ENCODE measurements at regions not wholly inside any gene's neighbourhood (a gene's known extent, or its start where the extent isn't known, plus 50 kb on each side); places are given as distances from the start of the nearest gene placed in this dataset.

DNA sequence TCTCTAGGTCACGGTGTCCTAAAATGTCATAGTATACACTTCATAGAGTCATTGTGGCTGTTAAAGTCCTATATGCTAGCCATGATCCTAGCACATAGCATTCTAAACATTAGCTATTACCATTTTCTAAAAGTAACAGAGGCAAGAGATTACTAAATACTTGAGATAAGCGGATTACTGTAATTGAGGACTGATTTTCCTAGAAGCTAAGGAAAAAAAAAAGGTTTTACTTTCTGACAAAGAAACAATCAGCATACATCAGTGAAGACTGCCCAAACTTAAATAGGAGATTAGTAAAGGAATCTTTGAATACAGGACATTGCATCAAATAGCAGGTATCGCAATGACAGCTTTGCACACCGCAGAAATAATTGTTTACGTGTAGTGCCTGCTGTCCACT lies 91.3 kb upstream of the HNRNPU start:
- in situ Hi-C loops (cut with MboI; ENCODE audit: low sequenced_read_pairs): no loop called here

DNA sequence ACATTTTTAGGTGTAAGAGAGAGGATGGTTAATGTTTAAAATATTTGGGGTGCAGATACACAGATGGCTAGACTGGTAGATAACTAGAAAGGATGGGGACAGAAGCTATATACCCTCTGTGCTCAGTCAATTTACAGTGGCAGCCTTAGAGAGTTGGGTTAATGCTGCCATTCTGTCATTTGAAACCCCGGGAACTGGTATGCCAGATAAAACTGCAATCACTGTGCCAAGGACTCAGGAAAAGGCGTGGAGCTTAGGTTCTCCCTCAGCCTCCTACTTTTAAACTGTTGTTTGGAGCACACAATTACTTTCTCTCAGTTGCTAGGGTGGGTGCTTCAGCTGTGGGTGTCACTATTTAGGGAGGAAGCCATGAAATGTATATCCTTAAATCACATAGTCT lies 90.0 kb upstream of the HNRNPU start:
- in situ Hi-C loops (cut with MboI; ENCODE audit: low sequenced_read_pairs): no loop called here

DNA sequence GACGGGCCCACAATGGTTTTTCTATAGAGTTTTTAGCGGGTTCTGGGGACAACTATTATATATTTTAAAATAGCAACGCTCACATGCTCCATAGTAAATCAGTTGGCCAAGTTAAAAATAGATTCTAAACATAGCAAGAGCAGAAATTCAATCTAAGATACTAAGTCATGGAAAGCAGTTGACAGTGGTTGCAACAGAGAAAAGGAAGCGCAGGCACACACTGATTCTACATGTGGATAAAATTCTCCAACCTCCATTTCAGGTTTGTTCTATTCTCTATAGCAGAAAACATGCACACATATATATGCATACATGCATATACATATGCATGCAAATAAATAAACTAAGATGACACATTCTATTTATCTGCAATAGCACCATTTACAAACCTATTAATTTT lies 89.6 kb upstream of the HNRNPU start:
- in situ Hi-C loops (cut with MboI; ENCODE audit: low sequenced_read_pairs): no loop called here

DNA sequence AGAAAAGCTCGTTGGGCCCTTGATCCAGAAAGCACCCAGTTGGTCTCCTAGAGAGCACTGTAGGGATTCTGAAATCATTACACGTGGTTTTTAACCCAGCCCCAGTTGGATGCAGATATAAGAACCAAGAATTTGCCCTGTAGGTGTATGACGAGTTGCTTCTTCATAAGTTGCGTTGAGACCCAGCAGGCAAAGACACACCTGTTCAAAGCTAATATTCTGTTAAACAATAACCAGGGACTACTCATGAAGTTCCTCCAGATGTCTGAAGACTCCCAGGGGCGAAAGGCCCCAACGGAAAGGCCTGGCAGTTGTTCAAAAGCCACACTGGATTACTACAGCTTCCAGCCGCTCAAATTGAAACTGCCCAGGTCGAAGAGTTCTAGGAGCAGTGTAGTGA lies 88.6 kb upstream of the HNRNPU start:
- in situ Hi-C loops (cut with MboI; ENCODE audit: low sequenced_read_pairs): no loop called here

DNA sequence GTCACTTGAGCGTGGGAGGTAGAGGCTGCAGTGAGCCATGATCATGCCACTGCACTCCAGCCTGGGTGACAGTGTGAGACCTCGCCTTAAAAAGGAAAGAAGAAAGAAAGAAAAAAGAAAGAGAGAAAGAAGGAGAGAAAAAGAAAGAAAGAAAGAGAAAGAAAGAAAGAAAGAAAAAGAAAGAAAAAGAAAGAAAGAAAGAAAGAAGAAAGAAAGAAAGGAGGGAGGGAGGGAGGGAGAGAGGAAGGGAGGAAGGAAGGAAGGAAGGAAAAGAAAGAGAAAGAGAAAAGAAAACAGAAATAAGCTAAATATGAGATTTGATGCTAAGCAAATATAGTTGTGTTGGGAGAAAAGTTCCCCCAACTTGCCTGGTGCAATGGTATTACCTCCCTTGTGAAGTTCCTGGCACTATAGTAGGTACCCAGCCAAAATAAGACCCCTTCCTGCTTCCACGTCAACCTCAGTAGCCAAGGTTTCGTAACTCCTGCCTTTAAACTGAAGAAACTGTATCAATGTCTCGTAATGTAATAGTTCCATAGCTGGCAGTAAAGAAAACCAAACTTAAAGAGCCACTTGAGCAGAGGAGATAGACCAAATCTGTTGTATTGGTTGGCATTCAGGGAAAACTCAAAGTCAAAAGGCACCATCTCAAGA lies 88.1 kb upstream of the HNRNPU start:
- in situ Hi-C loops (cut with MboI; ENCODE audit: low sequenced_read_pairs): no loop called here

DNA sequence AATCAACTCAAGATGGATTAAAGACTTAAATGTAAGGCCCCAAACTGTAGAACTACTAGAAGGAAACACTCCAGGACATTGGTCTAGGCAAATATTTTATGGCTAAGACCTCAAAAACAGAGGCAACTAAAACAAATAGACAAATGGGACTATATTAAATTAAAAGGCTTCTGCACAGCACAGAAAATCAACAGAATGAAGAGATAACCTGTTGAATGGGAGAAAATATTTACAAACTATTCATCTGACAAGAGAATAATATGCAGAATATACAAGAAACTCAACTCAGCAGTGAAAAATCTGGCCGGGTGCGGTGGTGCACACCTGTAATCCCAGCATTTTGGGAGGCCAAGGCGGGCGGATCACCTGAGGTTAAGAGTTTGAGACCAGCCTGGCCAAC lies 84.1 kb upstream of the HNRNPU start:
- in situ Hi-C loops (cut with MboI; ENCODE audit: low sequenced_read_pairs): no loop called here

DNA sequence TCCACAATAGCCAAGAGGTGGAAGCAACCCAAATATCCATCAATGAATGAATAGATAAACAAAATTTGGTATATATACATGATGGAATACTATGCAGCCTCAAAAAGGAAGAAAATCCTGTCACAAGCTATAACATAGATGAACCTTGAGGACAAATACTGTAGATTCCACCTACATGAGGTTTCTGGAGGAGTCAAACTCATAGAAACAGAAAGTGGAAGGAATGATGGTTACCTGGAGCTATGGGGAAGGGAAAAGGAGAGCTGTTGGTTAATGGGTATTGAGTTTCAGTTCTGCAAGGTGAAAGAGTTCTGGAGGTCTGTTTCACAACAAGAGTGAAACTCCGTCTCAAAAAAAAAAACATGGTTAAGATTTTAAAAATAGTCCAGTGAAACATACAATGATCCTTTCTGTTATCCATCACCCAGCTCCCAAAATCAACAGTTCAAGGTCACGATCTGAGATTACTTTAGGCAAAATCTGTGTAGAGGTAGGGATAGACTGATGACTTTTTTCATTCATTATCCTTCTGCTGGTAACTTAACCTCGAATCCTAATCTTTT lies 80.8 kb upstream of the HNRNPU start:
- in situ Hi-C loops (cut with MboI; ENCODE audit: low sequenced_read_pairs): no loop called here

DNA sequence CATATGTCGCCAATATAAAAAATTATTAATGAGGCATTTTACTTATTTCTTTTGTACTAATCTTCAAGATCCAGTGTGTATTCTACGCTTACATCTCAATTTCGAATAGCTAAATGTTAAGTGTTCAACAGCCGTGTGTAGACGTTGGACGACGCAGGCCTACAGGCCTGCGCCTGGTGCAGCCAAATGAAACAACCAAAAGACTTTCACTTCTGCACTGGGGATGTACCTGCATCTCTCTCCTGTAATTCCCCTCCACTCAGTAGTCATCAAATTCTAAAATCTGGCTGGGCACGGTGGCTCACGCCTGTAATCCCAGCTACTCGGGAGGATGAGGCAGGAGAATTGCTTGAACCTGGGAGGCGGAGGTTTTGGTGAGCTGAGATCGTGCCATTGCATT lies 76.8 kb upstream of the HNRNPU start:
- in situ Hi-C loops (cut with MboI; ENCODE audit: low sequenced_read_pairs): no loop called here

DNA sequence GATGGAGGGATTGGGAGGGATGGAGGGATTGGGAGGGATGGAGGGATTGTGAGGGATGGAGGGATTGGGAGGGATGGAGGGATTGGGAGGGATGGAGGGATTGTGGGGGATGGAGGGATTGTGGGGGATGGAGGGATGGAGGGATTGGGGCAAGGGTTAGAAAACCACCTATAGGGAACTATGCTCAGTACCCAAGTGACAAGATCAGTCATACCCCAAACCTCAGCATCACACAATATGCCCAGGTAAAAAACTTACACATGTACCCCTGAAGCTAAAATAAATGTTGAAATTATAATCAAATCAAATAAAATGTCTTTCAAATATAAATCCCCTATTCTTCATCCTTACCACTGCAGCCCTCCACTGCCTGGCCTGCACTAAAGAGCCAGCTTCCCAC lies 72.8 kb upstream of the HNRNPU start:
- in situ Hi-C loops (cut with MboI; ENCODE audit: low sequenced_read_pairs): no loop called here

DNA sequence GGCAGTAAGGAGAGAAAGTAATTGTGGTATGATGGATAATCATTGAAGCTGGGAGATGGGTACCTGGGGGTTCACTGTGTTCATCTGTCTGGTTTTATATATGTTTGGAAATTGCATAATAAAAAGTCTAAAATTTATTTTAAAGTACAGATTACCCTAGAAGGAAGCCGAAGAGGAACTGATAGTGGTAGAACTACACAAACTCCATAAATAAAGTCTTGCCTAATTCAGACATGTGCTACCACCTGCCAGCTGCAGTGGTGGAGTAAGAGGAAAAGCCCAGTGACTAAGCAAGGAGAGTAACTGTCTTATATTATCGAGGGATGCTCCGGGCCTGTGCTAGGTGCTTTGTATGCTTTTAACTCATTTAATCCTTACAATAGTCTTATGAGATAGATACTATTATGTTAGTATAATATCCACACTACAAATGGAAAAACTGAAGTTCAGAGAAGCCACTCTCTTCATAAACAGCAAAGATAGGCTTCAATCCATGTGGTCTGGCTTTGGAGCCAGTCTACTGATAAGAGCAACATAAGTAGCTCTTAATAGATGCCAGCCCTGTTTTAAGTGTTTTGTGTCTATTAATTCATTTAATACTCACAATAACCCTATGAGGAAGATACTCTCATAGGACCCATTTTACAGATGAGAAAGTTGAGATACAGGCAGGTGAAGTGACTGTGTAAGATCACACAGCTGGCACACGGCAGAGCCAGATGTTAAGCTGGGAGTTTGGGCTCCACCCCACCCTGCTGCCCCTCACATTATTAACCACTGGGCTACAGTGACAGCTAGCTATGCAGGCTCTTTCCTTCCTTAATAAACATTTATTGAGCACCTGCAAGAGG lies 56.8 kb upstream of the HNRNPU start:
- in situ Hi-C loops (cut with MboI; ENCODE audit: low sequenced_read_pairs): no loop called here

DNA sequence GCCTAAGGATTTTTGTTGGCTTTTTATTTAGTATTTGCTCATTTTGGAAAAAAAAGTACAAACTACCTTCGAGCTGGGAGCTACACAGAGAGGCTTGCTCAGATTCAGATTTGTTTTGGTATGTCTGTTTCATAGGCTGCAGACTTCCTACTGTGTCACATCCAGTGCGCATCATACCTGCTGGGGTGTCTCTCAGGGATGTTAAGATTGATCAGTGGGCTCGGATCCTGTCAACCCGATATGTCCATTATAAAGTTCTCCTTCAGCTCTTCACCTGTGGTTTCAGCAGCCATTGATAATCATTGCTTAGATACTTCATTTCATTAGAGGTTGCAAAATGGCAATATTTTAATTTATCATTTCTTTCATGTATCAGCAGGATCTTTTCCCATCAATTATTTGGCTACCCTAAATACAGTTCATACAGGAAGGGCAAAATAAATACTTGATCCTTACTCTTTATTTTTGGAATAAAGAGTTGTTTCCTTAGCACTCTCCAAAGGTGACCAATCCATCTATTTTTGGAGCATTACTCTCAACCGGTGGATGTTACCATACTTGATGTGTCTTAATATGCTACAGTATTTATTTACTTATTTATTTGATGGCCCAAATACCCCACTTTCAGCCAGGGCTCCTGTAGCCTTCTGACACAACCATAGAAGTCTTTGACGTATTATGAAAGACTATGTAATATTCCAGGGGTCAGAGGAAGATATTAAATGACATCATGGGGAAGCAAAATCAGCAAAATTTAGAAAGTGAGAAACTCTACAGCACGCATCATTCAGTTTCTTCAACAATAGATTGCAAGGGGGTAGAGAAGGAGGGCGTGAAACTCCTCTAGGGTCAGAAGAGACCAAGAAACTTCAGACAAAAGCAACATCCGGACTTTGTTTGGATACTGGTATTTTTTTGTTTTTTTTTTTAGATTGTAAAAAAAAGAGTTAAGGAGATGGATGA lies 55.3 kb upstream of the HNRNPU start:
- in situ Hi-C loops (cut with MboI; ENCODE audit: low sequenced_read_pairs): no loop called here

DNA sequence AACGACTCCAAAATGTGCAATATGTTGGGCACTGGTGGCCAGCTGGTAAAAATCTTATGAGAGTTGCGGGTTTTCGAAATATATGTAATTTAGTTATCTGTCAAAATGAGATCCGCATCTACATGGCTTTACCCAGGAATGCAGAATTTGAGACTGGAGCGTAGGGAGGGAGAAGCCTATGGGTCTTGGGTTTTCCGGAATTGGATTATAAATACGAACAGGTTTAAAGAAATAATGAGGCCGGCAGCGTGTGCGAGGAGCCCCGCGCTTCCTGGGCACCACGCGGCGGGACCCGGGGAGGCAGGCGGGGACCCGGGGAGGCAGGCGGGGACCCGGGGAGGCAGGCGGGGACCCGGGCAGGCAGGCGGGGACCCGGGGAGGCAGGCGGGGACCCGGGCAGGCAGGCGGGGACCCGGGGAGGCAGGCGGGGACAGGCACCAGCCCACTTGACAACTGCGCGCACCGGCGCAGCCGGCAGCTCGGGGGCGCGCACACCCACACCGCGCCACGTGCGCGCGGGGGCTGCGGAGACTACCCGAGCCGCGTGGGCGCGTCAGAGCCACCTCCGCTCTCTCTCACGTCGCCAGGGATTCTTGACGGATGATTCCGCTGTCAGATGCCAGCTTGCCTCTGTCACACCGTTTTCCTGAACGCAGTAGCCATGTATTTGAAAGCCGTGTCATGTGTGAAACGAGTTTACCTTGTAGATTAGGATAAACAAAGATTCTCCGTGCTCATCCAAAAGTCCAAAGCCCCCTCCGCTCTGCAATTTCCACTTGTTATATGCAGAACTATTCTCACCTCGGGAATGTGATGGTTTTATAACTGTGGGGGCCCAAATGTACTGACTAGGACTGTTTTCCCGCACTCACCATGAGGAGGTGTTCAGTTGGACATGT lies 54.3 kb upstream of the HNRNPU start:
- in situ Hi-C loops (cut with MboI; ENCODE audit: low sequenced_read_pairs): no loop called here

DNA sequence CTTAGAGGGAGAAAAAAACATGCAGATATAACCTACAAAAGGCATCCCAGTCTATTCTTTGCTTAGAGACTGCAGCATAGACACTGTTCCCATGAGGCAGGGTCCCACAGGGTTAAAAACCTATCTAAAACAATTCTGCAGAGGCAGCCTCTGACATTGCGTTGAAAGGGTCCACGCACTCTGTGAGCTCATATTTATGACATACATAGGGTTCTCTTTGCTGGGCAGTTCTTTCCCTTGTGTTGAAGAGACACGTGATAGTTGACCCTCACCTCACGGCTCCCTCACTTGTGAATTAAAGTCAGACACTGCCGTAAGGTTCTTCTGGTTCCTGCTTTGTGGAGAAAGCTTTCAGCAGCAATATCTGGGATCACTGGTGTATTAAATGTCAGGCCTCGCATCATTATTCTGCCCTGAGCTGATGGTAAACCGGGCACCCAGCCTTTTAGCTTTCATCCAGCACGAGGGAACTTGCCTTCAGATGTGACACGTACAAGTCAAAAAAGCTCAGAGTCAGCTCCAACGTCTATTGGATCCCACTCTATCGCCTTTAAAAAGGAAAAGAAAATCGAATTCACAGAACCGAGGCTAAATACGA lies 52.8 kb upstream of the HNRNPU start:
- in situ Hi-C loops (cut with MboI; ENCODE audit: low sequenced_read_pairs): no loop called here

DNA sequence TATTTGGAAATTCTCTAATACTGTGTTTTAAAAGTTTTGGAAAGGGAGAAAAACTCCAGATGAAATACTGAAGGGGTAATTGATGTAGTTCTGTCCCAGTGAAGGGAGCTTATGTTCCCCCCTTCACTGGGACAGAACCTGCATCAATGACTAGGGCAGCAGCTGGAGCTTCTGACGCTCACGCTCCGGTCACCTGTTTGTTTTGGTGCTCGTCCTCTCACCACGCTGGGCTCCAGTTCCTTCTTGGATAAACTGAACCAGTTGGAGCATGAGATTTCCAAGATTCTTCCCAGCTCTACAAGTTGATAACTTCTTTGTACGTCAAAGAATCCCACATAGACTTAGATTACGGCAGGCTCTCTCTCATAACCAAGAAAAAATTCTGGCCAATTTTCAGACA lies 51.4 kb upstream of the HNRNPU start:
- in situ Hi-C loops (cut with MboI; ENCODE audit: low sequenced_read_pairs): no loop called here

DNA sequence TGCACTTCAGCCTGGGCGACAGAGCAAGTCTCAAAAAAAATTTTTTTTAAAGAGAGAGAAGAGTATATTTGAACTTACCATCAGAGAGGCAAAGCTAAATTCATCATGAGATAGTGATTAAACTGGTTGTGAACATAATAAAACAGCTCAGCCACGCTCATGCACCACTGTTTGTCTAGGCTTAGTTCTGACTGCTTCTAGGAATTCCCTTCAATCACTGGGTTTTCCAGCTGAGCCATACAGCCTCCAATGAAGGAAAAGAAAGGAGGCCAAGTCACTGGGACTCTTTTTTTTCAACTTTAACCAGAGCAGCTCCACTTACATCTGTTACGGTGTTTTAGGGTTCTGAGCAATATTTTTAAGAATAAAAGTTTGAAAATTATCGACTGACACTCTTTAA lies 50.4 kb upstream of the HNRNPU start:
- in situ Hi-C loops (cut with MboI; ENCODE audit: low sequenced_read_pairs): no loop called here
